ENCODE measurements at regions not wholly inside any gene's neighbourhood (a gene's known extent, or its start where the extent isn't known, plus 50 kb on each side); places are given as distances from the start of the nearest gene placed in this dataset.

GRCh38 chr10:124164264-124164663, 70.9 kb upstream of the CHST15 start:
- no peak for DNase-seq (ENCODE audit: low spot score)
- no peak for TF ChIP-seq CTCF (IDR thresholded peaks at IDR 0.05; ENCODE audit: borderline replicate concordance, control extremely low read depth, extremely low read depth, insufficient read depth, missing control alignments)
- in situ Hi-C loops (cut with MboI; ENCODE audit: low sequenced_read_pairs, unreplicated experiment) = no loop called here

GRCh38 chr10:124162774-124163354, 69.5 kb upstream of the CHST15 start:
- no peak for TF ChIP-seq CTCF (IDR thresholded peaks at IDR 0.05; ENCODE audit: borderline replicate concordance, control extremely low read depth, extremely low read depth, insufficient read depth, missing control alignments)
- DNase-seq (ENCODE audit: low spot score) = no peak
- in situ Hi-C loops (cut with MboI; ENCODE audit: low sequenced_read_pairs, unreplicated experiment) = no loop called here

- no peak for TF ChIP-seq CTCF (IDR thresholded peaks at IDR 0.05; ENCODE audit: borderline replicate concordance, control extremely low read depth, extremely low read depth, insufficient read depth, missing control alignments)
- DNase-seq (ENCODE audit: low spot score) = no peak
- in situ Hi-C loops (cut with MboI; ENCODE audit: low sequenced_read_pairs, unreplicated experiment) = no loop called here
These were observed 68.7 kb upstream of the CHST15 start for GRCh38 chr10:124162136-124162535.

- TF ChIP-seq CTCF (IDR thresholded peaks at IDR 0.05; ENCODE audit: borderline replicate concordance, control extremely low read depth, extremely low read depth, insufficient read depth, missing control alignments) = no peak
- DNase-seq (ENCODE audit: low spot score) = no peak
- in situ Hi-C loops (cut with MboI; ENCODE audit: low sequenced_read_pairs, unreplicated experiment) = no loop called here
These were observed 68.2 kb upstream of the CHST15 start for GRCh38 chr10:124161601-124162000.

GRCh38 chr10:124160943-124161582, 67.7 kb upstream of the CHST15 start:
- in situ Hi-C loops (cut with MboI; ENCODE audit: low sequenced_read_pairs, unreplicated experiment) = no loop called here

GRCh38 chr10:124160176-124160575, 66.8 kb upstream of the CHST15 start:
- in situ Hi-C loops (cut with MboI; ENCODE audit: low sequenced_read_pairs, unreplicated experiment) = no loop called here
- no peak for DNase-seq (ENCODE audit: low spot score)
- TF ChIP-seq CTCF (IDR thresholded peaks at IDR 0.05; ENCODE audit: borderline replicate concordance, control extremely low read depth, extremely low read depth, insufficient read depth, missing control alignments) = no peak

More at GRCh38 chr10:124160943-124161582, 67.7 kb upstream of the CHST15 start:
- DNase-seq (ENCODE audit: low spot score) = no peak
- TF ChIP-seq CTCF (IDR thresholded peaks at IDR 0.05; ENCODE audit: borderline replicate concordance, control extremely low read depth, extremely low read depth, insufficient read depth, missing control alignments) = no peak

Measured in GM13976 (cell line).